ENCODE measurements at regions not wholly inside any gene's neighbourhood (a gene's known extent, or its start where the extent isn't known, plus 50 kb on each side); places are given as distances from the start of the nearest gene placed in this dataset.

- TF ChIP-seq CTCF (conservative IDR thresholded peaks at IDR 0.05; ENCODE audit: control insufficient read depth, insufficient read depth, low read depth, low read length), result no peak
- DNase-seq (ENCODE audit: low read depth), result no peak
- H3K4me3 ChIP-seq (ENCODE audit: control insufficient read depth, low read depth, low read length), result no peak overlapping the region
These were observed 578.7 kb upstream of the NECTIN3 start for GRCh38 chr3:110492876-110493275.

GRCh38 chr3:110493438-110494092 is 578.1 kb upstream of the NECTIN3 start:
- TF ChIP-seq CTCF (conservative IDR thresholded peaks at IDR 0.05; ENCODE audit: control insufficient read depth, insufficient read depth, low read depth, low read length), result no peak
- no peak for DNase-seq (ENCODE audit: low read depth)
- no peak overlapping the region for H3K4me3 ChIP-seq (ENCODE audit: control insufficient read depth, low read depth, low read length)

- DNase-seq (ENCODE audit: low read depth), result no peak
- H3K4me3 ChIP-seq (ENCODE audit: control insufficient read depth, low read depth, low read length), result no peak overlapping the region
These were observed 577.5 kb upstream of the NECTIN3 start for GRCh38 chr3:110494093-110494490.

GRCh38 chr3:110494728-110495127 is 576.9 kb upstream of the NECTIN3 start:
- no peak overlapping the region for H3K4me3 ChIP-seq (ENCODE audit: control insufficient read depth, low read depth, low read length)
- no peak for DNase-seq (ENCODE audit: low read depth)
- TF ChIP-seq CTCF (conservative IDR thresholded peaks at IDR 0.05; ENCODE audit: control insufficient read depth, insufficient read depth, low read depth, low read length), result no peak

More at GRCh38 chr3:110494093-110494490, 577.5 kb upstream of the NECTIN3 start:
- TF ChIP-seq CTCF (conservative IDR thresholded peaks at IDR 0.05; ENCODE audit: control insufficient read depth, insufficient read depth, low read depth, low read length), result no peak

GRCh38 chr3:110495201-110495927 is 576.3 kb upstream of the NECTIN3 start:
- no peak for DNase-seq (ENCODE audit: low read depth)
- no peak overlapping the region for H3K4me3 ChIP-seq (ENCODE audit: control insufficient read depth, low read depth, low read length)
- no peak for TF ChIP-seq CTCF (conservative IDR thresholded peaks at IDR 0.05; ENCODE audit: control insufficient read depth, insufficient read depth, low read depth, low read length)

GRCh38 chr3:110504401-110504800 is 567.2 kb upstream of the NECTIN3 start:
- TF ChIP-seq CTCF (conservative IDR thresholded peaks at IDR 0.05; ENCODE audit: control insufficient read depth, insufficient read depth, low read depth, low read length), result no peak
- no peak for DNase-seq (ENCODE audit: low read depth)
- H3K4me3 ChIP-seq (ENCODE audit: control insufficient read depth, low read depth, low read length), result no peak overlapping the region
